ENCODE measurements at regions not wholly inside any gene's neighbourhood (a gene's known extent, or its start where the extent isn't known, plus 50 kb on each side); places are given as distances from the start of the nearest gene placed in this dataset.
"Not testable (repeated sequence)": the region's sequence is repeated elsewhere in the genome, so short reads cannot be mapped to it uniquely, and the experiment has no call there.

DNA sequence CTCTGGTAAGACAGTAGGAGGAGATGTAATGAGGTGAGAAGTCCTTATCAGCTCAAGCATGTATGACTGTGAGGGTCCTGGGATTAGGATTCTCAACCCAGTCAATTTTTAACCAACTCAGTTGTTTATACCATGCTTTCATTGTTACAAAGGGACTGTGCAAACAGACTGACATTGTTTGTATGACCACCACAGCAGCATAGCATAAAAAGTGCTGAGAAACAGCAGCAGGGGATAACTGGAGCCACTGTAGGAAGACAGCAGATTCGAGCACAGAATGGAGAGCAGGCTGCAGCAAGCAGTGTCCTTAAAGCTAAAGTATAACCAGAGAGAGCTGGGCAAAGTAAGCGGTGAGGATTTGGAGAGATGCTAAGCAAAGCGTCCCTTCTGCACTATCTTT lies 829.5 kb downstream of the REEP3 start:
- in situ Hi-C loops (cut with HindIII; ENCODE audit: low pct_ligation_motif_present, low pct_unique_long_range_greater_than_20kb, low sequenced_read_pairs) = no loop called here
- DNase-seq = no peak

DNA sequence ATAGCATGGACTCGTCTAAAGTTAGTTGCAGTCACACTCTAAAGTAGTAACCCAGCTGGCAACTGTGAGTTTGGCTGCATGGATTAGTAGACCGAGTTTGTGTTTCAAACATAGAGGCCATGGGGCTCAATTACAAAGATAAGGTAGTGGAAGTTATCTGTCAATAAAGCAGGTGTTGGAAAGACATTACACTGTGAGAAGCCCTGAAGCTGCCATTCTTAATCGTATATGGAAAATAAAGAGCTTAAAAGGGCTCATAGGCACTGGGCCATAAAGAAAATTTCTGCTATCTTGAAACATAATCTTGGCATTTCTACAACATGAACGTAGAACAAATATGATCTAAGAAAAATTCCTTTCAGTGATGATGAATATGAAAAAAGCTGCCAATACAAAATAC lies 837.7 kb downstream of the REEP3 start:
- DNase-seq = no peak
- in situ Hi-C loops (cut with HindIII; ENCODE audit: low pct_ligation_motif_present, low pct_unique_long_range_greater_than_20kb, low sequenced_read_pairs) = no loop called here

DNA sequence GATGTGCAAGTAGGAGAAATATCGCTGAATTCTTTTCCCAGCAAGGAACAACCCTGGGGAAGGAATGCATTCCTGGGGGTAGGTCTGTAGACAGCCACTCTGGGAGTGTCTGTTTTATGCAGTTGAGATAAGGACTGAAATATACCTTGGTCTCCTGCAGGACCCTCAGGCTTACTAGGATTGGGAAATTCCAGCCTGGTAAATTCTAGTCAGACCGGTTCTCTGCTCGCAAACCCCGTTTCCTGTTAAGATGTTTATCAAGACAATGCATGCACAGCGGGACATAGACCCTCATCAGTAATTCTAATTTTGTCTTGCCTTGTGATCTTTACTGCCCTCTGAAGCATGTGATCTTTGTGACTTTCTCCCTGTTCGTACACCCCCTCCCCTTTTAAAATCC lies 839.0 kb downstream of the REEP3 start:
- in situ Hi-C loops (cut with HindIII; ENCODE audit: low pct_ligation_motif_present, low pct_unique_long_range_greater_than_20kb, low sequenced_read_pairs); DNase-seq: not testable (repeated sequence)

- no peak for DNase-seq
- in situ Hi-C loops (cut with HindIII; ENCODE audit: low pct_ligation_motif_present, low pct_unique_long_range_greater_than_20kb, low sequenced_read_pairs) = no loop called here
Observed at GRCh38 chr10:64363687-64364086, 842.5 kb downstream of the REEP3 start.

DNA sequence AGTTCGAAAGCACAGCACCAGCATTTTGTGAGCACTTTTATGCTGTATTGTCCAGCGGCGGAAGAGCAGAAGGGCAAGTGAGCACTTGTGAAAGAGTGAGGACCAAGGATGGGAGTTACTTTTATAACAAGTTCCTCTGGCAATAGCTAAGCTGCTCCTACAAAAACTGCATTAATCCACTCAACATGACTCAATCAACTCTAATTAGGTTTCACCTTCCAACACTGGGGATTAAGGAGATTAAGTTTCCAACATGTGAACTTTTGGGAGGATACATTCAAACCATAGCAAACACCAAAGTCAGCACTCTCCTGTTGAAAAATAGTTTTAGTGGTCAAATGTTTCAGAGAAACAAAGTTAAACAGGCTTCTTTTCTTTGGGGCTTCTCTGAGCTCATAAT lies 844.5 kb downstream of the REEP3 start:
- in situ Hi-C loops (cut with HindIII; ENCODE audit: low pct_ligation_motif_present, low pct_unique_long_range_greater_than_20kb, low sequenced_read_pairs) = no loop called here
- DNase-seq = no peak

- DNase-seq = no peak
- in situ Hi-C loops (cut with HindIII; ENCODE audit: low pct_ligation_motif_present, low pct_unique_long_range_greater_than_20kb, low sequenced_read_pairs) = no loop called here
Observed at GRCh38 chr10:64368298-64368697, 847.1 kb downstream of the REEP3 start.

GRCh38 chr10:64369885-64370773 lies 848.9 kb downstream of the REEP3 start:
- in situ Hi-C loops (cut with HindIII; ENCODE audit: low pct_ligation_motif_present, low pct_unique_long_range_greater_than_20kb, low sequenced_read_pairs) = no loop called here
- no peak for DNase-seq

- in situ Hi-C loops (cut with HindIII; ENCODE audit: low pct_ligation_motif_present, low pct_unique_long_range_greater_than_20kb, low sequenced_read_pairs) = no loop called here
- DNase-seq = no peak
Observed at GRCh38 chr10:64374346-64374745, 853.1 kb downstream of the REEP3 start.

- in situ Hi-C loops (cut with HindIII; ENCODE audit: low pct_ligation_motif_present, low pct_unique_long_range_greater_than_20kb, low sequenced_read_pairs) = no loop called here
- DNase-seq = no peak
Observed at GRCh38 chr10:64376167-64376566, 855.0 kb downstream of the REEP3 start.

DNA sequence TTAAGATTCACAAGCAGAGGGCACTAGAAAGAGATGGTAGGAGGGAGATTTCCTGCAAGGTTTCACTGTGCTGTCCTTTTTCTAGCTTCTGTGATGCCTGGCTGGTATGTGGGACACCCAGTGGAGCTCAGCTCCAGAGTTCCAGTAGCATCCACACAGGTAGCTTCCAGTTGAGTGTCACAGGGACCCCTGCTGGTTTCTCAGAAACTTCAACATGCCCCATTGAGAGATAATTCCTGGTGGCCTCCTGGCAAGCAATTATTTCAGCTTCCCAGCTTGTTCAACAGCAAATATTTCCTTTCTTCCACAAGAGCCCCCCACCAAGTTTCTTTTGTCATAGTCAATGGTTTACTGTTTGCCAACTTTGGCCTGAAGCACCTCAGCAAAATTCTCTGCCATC lies 858.7 kb downstream of the REEP3 start:
- in situ Hi-C loops (cut with HindIII; ENCODE audit: low pct_ligation_motif_present, low pct_unique_long_range_greater_than_20kb, low sequenced_read_pairs) = no loop called here
- no peak for DNase-seq

- in situ Hi-C loops (cut with HindIII; ENCODE audit: low pct_ligation_motif_present, low pct_unique_long_range_greater_than_20kb, low sequenced_read_pairs) = no loop called here
- no peak for DNase-seq
Observed at GRCh38 chr10:64385355-64385754, 864.2 kb downstream of the REEP3 start.

DNA sequence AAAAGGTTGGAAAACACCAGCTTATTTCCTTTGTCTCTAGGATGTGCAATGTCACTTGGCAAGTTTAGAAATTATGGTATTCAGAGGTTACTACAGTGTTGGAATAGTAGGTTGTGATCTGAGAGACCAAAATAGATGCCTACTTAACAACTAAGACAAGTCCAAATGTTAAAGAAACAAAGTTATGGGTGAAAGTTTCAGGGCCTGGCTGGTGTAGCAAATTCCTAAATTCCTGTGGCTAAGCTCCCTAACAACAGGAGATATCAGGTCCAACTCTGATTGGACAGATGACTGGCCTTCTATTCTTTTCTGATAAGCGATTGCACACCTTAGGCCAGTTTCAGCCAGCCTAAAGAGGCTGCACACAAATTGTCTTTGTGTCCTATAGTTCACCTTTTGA lies 873.5 kb downstream of the REEP3 start:
- in situ Hi-C loops (cut with HindIII; ENCODE audit: low pct_ligation_motif_present, low pct_unique_long_range_greater_than_20kb, low sequenced_read_pairs) = no loop called here
- peak; percentile 36 for DNase-seq

DNA sequence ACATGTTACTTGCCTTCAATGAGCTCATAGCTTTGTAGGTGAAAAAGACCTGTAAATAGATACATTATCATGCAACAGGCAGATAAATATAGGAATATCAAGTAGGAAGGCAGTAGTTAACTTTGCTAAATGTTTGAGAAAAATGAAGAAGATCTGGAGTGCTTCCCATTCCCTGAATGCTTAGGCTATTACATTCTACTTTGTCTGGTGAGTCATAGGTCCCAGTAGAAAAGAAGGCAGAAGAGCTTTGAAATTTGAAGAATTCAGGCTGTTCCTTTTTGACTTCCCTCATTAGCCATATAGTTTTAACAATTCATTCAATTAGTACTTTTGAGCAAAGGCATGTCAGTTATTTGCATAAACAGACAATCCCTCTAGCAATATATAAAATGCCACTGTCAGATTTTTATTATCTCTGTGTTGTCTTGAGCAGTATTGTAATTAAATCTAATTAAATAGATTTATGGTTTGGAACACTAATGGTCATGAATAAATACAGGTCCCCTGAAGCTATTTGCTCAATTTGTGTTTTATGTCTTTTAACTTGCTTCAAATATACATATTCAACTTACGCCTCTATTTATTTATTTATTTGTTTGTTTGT lies 875.0 kb downstream of the REEP3 start:
- in situ Hi-C loops (cut with HindIII; ENCODE audit: low pct_ligation_motif_present, low pct_unique_long_range_greater_than_20kb, low sequenced_read_pairs) = no loop called here
- DNase-seq = peak; percentile 68

- no peak for DNase-seq
- in situ Hi-C loops (cut with HindIII; ENCODE audit: low pct_ligation_motif_present, low pct_unique_long_range_greater_than_20kb, low sequenced_read_pairs) = no loop called here
Observed at GRCh38 chr10:64397125-64397524, 875.9 kb downstream of the REEP3 start.

GRCh38 chr10:64408391-64409183 lies 887.4 kb downstream of the REEP3 start:
- in situ Hi-C loops (cut with HindIII; ENCODE audit: low pct_ligation_motif_present, low pct_unique_long_range_greater_than_20kb, low sequenced_read_pairs) = no loop called here
- no peak for DNase-seq

- in situ Hi-C loops (cut with HindIII; ENCODE audit: low pct_ligation_motif_present, low pct_unique_long_range_greater_than_20kb, low sequenced_read_pairs) = no loop called here
- DNase-seq = no peak
Observed at GRCh38 chr10:64409349-64409748, 888.1 kb downstream of the REEP3 start.

GRCh38 chr10:64416011-64416410 lies 894.8 kb downstream of the REEP3 start:
- in situ Hi-C loops (cut with HindIII; ENCODE audit: low pct_ligation_motif_present, low pct_unique_long_range_greater_than_20kb, low sequenced_read_pairs) = no loop called here
- no peak for DNase-seq

GRCh38 chr10:64419461-64419860 lies 898.3 kb downstream of the REEP3 start:
- no peak for DNase-seq
- in situ Hi-C loops (cut with HindIII; ENCODE audit: low pct_ligation_motif_present, low pct_unique_long_range_greater_than_20kb, low sequenced_read_pairs) = no loop called here

GRCh38 chr10:64426745-64427144 lies 905.5 kb downstream of the REEP3 start:
- DNase-seq = no peak
- in situ Hi-C loops (cut with HindIII; ENCODE audit: low pct_ligation_motif_present, low pct_unique_long_range_greater_than_20kb, low sequenced_read_pairs) = no loop called here
